HepG2 (cell line): ENCODE measurements at regions not wholly inside any gene's neighbourhood (a gene's known extent, or its start where the extent isn't known, plus 50 kb on each side); places are given as distances from the start of the nearest gene placed in this dataset.
A peak's percentile ranks its signal among the peaks of the same experiment; 100 is the strongest.

Experiments used
- CEBPB ChIP-seq: IDR thresholded peaks from 2 replicates; pipeline ENCODE4 v1.6.1; 2011; ENCODE audit warnings: low read depth, low read length, improper control_type of control experiment, borderline replicate concordance
- ESRRA ChIP-seq: sonication (generic); formaldehyde crosslinking; IDR thresholded peaks from 2 replicates; pipeline ENCODE4 v1.5.1; 2020; ENCODE audit warnings: mild to moderate bottlenecking, low read depth, missing genetic modification reagents
- HMG20B ChIP-seq: conservative IDR thresholded peaks from 2 replicates; pipeline ENCODE4 v1.6.1; 2016; ENCODE audit warnings: missing genetic modification reagents, missing compliant biosample characterization
- KDM6A ChIP-seq: IDR thresholded peaks from 2 replicates; pipeline ENCODE4 v1.6.1; 2016; ENCODE audit warnings: low read depth
- MAZ ChIP-seq, 2 experiments: sonication (generic) in 1 of 2; formaldehyde crosslinking in 1 of 2; IDR thresholded peaks; 2 replicates each; pipeline versions ENCODE4 v1.5.0 to v1.6.1; 2012 to 2020; ENCODE audit warnings: low read depth in 2 of 2, mild to moderate bottlenecking in 2 of 2, borderline replicate concordance in 1 of 2, improper control_type of control experiment in 1 of 2, low read length in 1 of 2, missing genetic modification reagents in 1 of 2, moderate library complexity in 1 of 2
- MYNN ChIP-seq: sonication (generic); formaldehyde crosslinking; IDR thresholded peaks from 2 replicates; pipeline ENCODE4 v1.4.0; 2020; ENCODE audit warnings: mild to moderate bottlenecking, low read depth, missing genetic modification reagents
- MZF1 ChIP-seq: sonication (generic); formaldehyde crosslinking; IDR thresholded peaks from 2 replicates; pipeline ENCODE4 v1.8.1; 2023; ENCODE audit warnings: mild to moderate bottlenecking, missing genetic modification reagents, borderline replicate concordance
- NCOA2 ChIP-seq: sonication (generic); formaldehyde crosslinking; IDR thresholded peaks from 2 replicates; pipeline ENCODE4 v1.8.0; 2022; ENCODE audit warnings: inconsistent platforms
- NR2F6 ChIP-seq, 2 experiments: IDR thresholded peaks; 2 replicates each; pipeline ENCODE4 v1.6.1; 2016; ENCODE audit warnings: antibody characterized with exemption in 1 of 2, mild to moderate bottlenecking in 1 of 2
- RARA ChIP-seq: IDR thresholded peaks from 2 replicates; pipeline ENCODE4 v1.6.1; 2016; ENCODE audit warnings: missing genetic modification reagents, missing compliant biosample characterization
- REPIN1 ChIP-seq: sonication (generic); formaldehyde crosslinking; IDR thresholded peaks from 2 replicates; pipeline ENCODE4 v1.8.0; 2022; ENCODE audit warnings: missing genetic modification reagents, low read depth, mild to moderate bottlenecking, borderline replicate concordance
- REXO4 ChIP-seq: sonication (generic); formaldehyde crosslinking; IDR thresholded peaks from 2 replicates; pipeline ENCODE4 v1.8.0; 2022; ENCODE audit warnings: missing genetic modification reagents, mild to moderate bottlenecking, borderline replicate concordance
- RFXAP ChIP-seq: sonication (generic); formaldehyde crosslinking; IDR thresholded peaks from 2 replicates; pipeline ENCODE4 v1.4.0; 2020; ENCODE audit warnings: missing genetic modification reagents, borderline replicate concordance
- ZBTB40 ChIP-seq, 2 experiments: fragments of 450-650 bp in 1 of 2; sonication (generic) in 1 of 2; formaldehyde crosslinking in 1 of 2; IDR thresholded peaks; 2 replicates each; pipeline versions ENCODE4 v1.6.1 to v1.8.0; 2016 to 2022; ENCODE audit warnings: antibody characterized with exemption in 1 of 2, mild to moderate bottlenecking in 1 of 2, missing genetic modification reagents in 1 of 2
- ZFY ChIP-seq: sonication (generic); formaldehyde crosslinking; IDR thresholded peaks from 2 replicates; pipeline ENCODE4 v1.4.0; 2020; ENCODE audit warnings: missing genetic modification reagents
- ZNF713 ChIP-seq: sonication (generic); formaldehyde crosslinking; IDR thresholded peaks from 2 replicates; pipeline ENCODE4 v1.4.0; 2020; ENCODE audit warnings: mild to moderate bottlenecking, missing genetic modification reagents

- no peak for TF ChIP-seq ZBTB40 (IDR thresholded peaks at IDR 0.05)
- no peak for TF ChIP-seq ZBTB40 (CRISPR knock-in tag; IDR thresholded peaks at IDR 0.05)
- peak; percentile 78 for TF ChIP-seq ZFY (CRISPR knock-in tag)
- TF ChIP-seq ESRRA (CRISPR knock-in tag) = peak; percentile 79; the same call in 1 of the 2 replicates
- TF ChIP-seq HMG20B = no peak
- TF ChIP-seq RARA (CRISPR knock-in tag) = peak; percentile 68
- peak; percentile 34; the same call in 1 of the 2 replicates for TF ChIP-seq NCOA2
- TF ChIP-seq MZF1 (CRISPR knock-in tag) = no peak
- TF ChIP-seq MYNN = no peak
- no peak for TF ChIP-seq CEBPB
- no peak for TF ChIP-seq REXO4 (CRISPR knock-in tag)
- no peak for TF ChIP-seq NR2F6 (IDR thresholded peaks at IDR 0.05)
- peak; percentile 61; the same call in 1 of the 2 replicates for TF ChIP-seq NR2F6 (CRISPR knock-in tag; IDR thresholded peaks at IDR 0.05)
- peak; percentile 60; the same call in 1 of the 2 replicates for TF ChIP-seq KDM6A (CRISPR knock-in tag)
- peak; percentile 83 for TF ChIP-seq REPIN1 (CRISPR knock-in tag)
- TF ChIP-seq RFXAP (CRISPR knock-in tag) = peak; percentile 81; the same call in 1 of the 2 replicates
- TF ChIP-seq ZNF713 (CRISPR knock-in tag) = 0 out of 2 replicates have a peak, but pooled peaks have one; percentile 48
- TF ChIP-seq MAZ (IDR thresholded peaks at IDR 0.05; ENCODE audit: borderline replicate concordance, low read depth, low read length) = peak; percentile 97; the same call in 1 of the 2 replicates
- peak; percentile 98 for TF ChIP-seq MAZ (CRISPR knock-in tag; IDR thresholded peaks at IDR 0.05; ENCODE audit: low read depth)
Measured at GRCh38 chr10:78302989-78303854, 269.6 kb downstream of the RPS24 start (continued).
